Activated T-helper 1 cell treated with anti-CD3 and anti-CD28 coated beads, Interleukin-2, amount 50 U/mL, for 16 hours (primary cell): ENCODE measurements at regions not wholly inside any gene's neighbourhood (a gene's known extent, or its start where the extent isn't known, plus 50 kb on each side); places are given as distances from the start of the nearest gene placed in this dataset.

Experiments used
- DNase-seq, 2 donors: peaks; one replicate each; pipeline ENCODE4 v3.0.0-alpha.2; 2020; ENCODE audit warnings: low read depth in 1 of 2, low spot score in 1 of 2

- DNase-seq: no peak
Observed at GRCh38 chr2:57894381-57894780, 152.2 kb upstream of the VRK2 start.

GRCh38 chr2:57897920-57898319, 148.7 kb upstream of the VRK2 start:
- DNase-seq: no peak

- no peak for DNase-seq
Observed at GRCh38 chr2:57899898-57900297, 146.7 kb upstream of the VRK2 start.

- no peak for DNase-seq
Observed at GRCh38 chr2:57902578-57902977, 144.0 kb upstream of the VRK2 start.

GRCh38 chr2:57906152-57906732, 140.4 kb upstream of the VRK2 start:
- no peak for DNase-seq

- DNase-seq: no peak
Observed at GRCh38 chr2:57907411-57907810, 139.2 kb upstream of the VRK2 start.

- no peak for DNase-seq
Observed at GRCh38 chr2:57908736-57909161, 137.9 kb upstream of the VRK2 start.

GRCh38 chr2:57918126-57918525, 128.5 kb upstream of the VRK2 start:
- no peak for DNase-seq

- DNase-seq: no peak
Observed at GRCh38 chr2:57920342-57920939, 126.2 kb upstream of the VRK2 start.

- DNase-seq: no peak
Observed at GRCh38 chr2:57934659-57935058, 111.9 kb upstream of the VRK2 start.

- no peak for DNase-seq
Observed at GRCh38 chr2:57936216-57936615, 110.4 kb upstream of the VRK2 start.

GRCh38 chr2:57937456-57937855, 109.2 kb upstream of the VRK2 start:
- no peak for DNase-seq

GRCh38 chr2:57941816-57942215, 104.8 kb upstream of the VRK2 start:
- DNase-seq: no peak

- DNase-seq: no peak
Observed at GRCh38 chr2:57943315-57943714, 103.3 kb upstream of the VRK2 start.

- DNase-seq: no peak
Observed at GRCh38 chr2:57947398-57947797, 99.2 kb upstream of the VRK2 start.

GRCh38 chr2:57954020-57954419, 92.6 kb upstream of the VRK2 start:
- no peak for DNase-seq

- no peak for DNase-seq
Observed at GRCh38 chr2:57957238-57957637, 89.4 kb upstream of the VRK2 start.

- no peak for DNase-seq
Observed at GRCh38 chr2:57959390-57959789, 87.2 kb upstream of the VRK2 start.

GRCh38 chr2:57962861-57963260, 83.7 kb upstream of the VRK2 start:
- no peak for DNase-seq

GRCh38 chr2:57965219-57965618, 81.4 kb upstream of the VRK2 start:
- no peak for DNase-seq

GRCh38 chr2:57965961-57966360, 80.6 kb upstream of the VRK2 start:
- no peak for DNase-seq

GRCh38 chr2:57973621-57974186, 72.9 kb upstream of the VRK2 start:
- DNase-seq: no peak

- no peak for DNase-seq
Observed at GRCh38 chr2:57979158-57979557, 67.4 kb upstream of the VRK2 start.
